WI38 (cell line): ENCODE measurements at regions not wholly inside any gene's neighbourhood (a gene's known extent, or its start where the extent isn't known, plus 50 kb on each side); places are given as distances from the start of the nearest gene placed in this dataset.

Source experiments
- H3K4me3 ChIP-seq: 2 replicates; pipeline ENCODE4 v1.5.1; 2011; ENCODE audit warnings: low read depth, mild to moderate bottlenecking, control low read depth, low read length
- CTCF ChIP-seq: IDR thresholded peaks from 2 replicates; pipeline ENCODE4 v1.5.1; 2012; ENCODE audit warnings: low read depth, mild to moderate bottlenecking, control low read depth, low read length

- H3K4me3 ChIP-seq: no peak overlapping the region
- no peak for TF ChIP-seq CTCF
Observed at GRCh38 chr6:100944644-100945043, 63.5 kb upstream of the ASCC3 start.

GRCh38 chr6:100946021-100946540 lies 65.0 kb upstream of the ASCC3 start:
- H3K4me3 ChIP-seq: no peak overlapping the region
- TF ChIP-seq CTCF: no peak

- no peak for TF ChIP-seq CTCF
- no peak overlapping the region for H3K4me3 ChIP-seq
Observed at GRCh38 chr6:100946711-100947110, 65.6 kb upstream of the ASCC3 start.

- no peak overlapping the region for H3K4me3 ChIP-seq
- no peak for TF ChIP-seq CTCF
Observed at GRCh38 chr6:100948381-100949133, 67.4 kb upstream of the ASCC3 start.

- no peak for TF ChIP-seq CTCF
- H3K4me3 ChIP-seq: no peak overlapping the region
Observed at GRCh38 chr6:100952006-100952405, 70.9 kb upstream of the ASCC3 start.

- TF ChIP-seq CTCF: no peak
Observed at GRCh38 chr6:100959280-100959679, 78.2 kb upstream of the ASCC3 start.

GRCh38 chr6:100962466-100962865 lies 81.3 kb upstream of the ASCC3 start:
- H3K4me3 ChIP-seq: no peak overlapping the region
- TF ChIP-seq CTCF: no peak

More at GRCh38 chr6:100959280-100959679, 78.2 kb upstream of the ASCC3 start:
- H3K4me3 ChIP-seq: no peak overlapping the region
